Transverse colon (tissue), 4 donors: ENCODE measurements at regions not wholly inside any gene's neighbourhood (a gene's known extent, or its start where the extent isn't known, plus 50 kb on each side); places are given as distances from the start of the nearest gene placed in this dataset.

ENCODE experiments used
- POLR2A ChIP-seq: fragments of 450-650 bp; IDR thresholded peaks from one replicate; pipeline ENCODE4 v1.6.1; 2016; ENCODE audit warnings: antibody characterized with exemption, mild to moderate bottlenecking, moderate library complexity
- POLR2AphosphoS5 ChIP-seq, 3 donors: sonication (generic); formaldehyde crosslinking; IDR thresholded peaks; one replicate each; pipeline ENCODE4 v1.6.1; 2016; ENCODE audit warnings: antibody characterized with exemption in 3 of 3
- TF ChIP-seq, protein P1 (sequence below), 5 experiments: fragments of 200-600 bp in 3 of 5; fragments of 450-650 bp in 2 of 5; sonication (generic) in 3 of 5; IDR thresholded peaks; 1 replicate in 2 of 5; 2 replicates in 3 of 5; pipeline ENCODE4 v1.5.1; 2016 to 2017; ENCODE audit warnings: antibody characterized with exemption in 5 of 5, inconsistent platforms in 3 of 5, mild to moderate bottlenecking in 2 of 5, moderate library complexity in 1 of 5

DNA sequence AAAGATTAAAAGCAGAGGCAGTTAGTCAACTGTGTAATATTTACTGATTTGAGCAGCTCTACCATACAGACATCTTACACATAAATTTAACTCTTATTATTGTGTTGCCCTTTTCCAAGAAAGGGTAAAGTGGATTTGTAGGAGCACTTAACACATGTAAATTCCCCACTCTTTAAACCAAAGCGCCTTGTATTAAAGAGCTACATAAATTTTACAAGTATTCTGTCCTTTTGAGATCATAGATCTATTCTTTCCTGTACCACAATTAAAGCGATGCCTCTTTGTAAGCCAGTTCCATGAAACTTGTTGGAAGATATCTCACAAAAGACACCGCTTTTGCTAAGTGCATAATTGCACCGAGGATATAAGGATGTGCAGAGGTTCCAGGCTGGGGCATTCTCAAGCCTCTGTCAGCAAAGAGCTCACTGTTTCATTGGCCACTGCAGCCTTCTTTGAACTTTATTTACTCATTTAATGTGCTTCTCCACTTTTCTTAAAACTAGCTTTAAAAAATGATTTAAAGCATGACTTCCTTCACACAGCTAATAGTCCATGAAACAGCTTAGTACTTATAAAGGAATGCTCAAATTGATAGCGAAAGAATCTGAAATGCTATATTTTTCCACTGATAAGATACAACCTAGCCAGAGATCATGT, 520.0 kb upstream of the TCF4 start:
- TF ChIP-seq, protein P1, sequence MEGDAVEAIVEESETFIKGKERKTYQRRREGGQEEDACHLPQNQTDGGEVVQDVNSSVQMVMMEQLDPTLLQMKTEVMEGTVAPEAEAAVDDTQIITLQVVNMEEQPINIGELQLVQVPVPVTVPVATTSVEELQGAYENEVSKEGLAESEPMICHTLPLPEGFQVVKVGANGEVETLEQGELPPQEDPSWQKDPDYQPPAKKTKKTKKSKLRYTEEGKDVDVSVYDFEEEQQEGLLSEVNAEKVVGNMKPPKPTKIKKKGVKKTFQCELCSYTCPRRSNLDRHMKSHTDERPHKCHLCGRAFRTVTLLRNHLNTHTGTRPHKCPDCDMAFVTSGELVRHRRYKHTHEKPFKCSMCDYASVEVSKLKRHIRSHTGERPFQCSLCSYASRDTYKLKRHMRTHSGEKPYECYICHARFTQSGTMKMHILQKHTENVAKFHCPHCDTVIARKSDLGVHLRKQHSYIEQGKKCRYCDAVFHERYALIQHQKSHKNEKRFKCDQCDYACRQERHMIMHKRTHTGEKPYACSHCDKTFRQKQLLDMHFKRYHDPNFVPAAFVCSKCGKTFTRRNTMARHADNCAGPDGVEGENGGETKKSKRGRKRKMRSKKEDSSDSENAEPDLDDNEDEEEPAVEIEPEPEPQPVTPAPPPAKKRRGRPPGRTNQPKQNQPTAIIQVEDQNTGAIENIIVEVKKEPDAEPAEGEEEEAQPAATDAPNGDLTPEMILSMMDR (IDR thresholded peaks at IDR 0.05): no peak
- no peak for TF ChIP-seq POLR2AphosphoS5 (IDR thresholded peaks at IDR 0.05)
- no peak for TF ChIP-seq POLR2A
